Fibroblast of skin of right biceps (primary cell): ENCODE measurements at regions not wholly inside any gene's neighbourhood (a gene's known extent, or its start where the extent isn't known, plus 50 kb on each side); places are given as distances from the start of the nearest gene placed in this dataset.
A peak's percentile ranks its signal among the peaks of the same experiment; 100 is the strongest.

Source experiments
- DNase-seq: peaks from one replicate; pipeline ENCODE4 v3.0.0-alpha.2; 2013

DNA sequence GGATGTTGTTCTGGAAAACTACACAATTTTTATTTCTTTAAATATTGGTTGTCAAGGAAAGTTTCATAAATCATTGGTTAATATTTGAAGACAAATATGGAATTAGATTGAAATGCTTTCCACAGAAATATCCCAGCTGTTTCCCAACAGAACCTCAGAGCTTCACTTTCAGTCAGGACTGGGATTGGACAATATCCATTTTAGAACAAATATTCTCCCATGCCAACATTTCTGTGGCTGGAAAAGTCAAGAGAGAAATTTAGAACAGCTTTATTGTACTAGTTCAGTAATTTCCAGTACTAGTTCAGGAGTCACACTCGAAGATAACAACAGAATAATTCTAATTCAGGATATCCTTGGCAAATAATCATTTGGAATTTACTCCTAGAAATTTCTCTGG lies 116.1 kb upstream of the TUT7 start:
- DNase-seq: peak; percentile 40

DNA sequence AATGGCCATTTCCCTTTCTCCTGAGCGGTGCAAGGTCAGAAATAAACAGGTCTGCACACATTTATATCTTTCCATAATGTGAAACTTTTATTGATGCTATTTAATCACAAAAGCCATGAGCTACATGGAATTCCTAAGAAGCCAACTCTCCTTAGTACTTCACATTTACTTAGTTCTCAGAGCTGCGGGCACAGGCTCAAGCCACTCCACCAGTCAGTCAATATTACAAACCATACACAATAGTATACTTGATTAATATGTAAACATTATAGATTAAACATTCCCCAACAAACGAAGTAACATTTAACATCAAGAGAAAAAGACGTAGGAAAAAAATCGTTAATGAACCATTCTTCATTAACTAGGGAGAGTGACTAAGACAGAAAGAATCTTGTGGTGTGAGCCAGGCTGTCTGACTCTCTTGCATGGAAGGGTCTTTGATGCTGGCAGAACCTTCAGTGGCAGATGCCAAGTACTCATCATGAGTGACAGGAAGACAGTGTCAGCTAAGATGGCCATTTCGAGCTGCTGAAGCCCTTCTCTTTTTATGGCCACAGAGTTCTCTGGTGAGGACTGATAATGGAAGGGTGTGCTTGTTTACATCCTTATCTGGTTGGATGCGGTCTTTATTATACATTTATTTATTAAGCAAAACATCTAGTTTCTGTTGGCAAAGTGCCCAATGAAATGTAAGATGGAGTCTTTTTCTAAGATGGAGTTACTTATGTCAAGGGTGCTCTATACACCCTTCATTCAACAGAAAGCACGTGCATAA lies 115.5 kb upstream of the TUT7 start:
- DNase-seq: no peak

DNA sequence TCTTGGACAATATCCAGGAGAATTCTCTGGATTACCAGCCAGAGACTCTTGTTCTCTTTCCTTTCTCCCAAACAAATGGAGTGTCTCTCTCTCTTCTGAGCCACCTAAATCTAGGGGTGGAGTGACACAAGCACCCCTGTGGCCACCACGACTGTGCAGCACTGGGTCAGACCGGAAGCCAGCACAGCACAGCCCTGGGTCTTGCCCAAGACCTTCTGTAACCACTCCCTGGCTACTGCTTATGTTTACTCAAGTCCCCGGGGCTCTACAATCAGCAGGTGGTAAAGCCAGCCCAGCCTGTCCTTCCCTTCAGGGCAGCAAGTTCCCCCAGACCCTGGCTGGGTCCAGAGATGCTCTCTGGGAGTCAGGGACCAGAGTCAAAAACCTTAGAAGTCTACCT lies 110.0 kb upstream of the TUT7 start:
- DNase-seq: no peak

DNA sequence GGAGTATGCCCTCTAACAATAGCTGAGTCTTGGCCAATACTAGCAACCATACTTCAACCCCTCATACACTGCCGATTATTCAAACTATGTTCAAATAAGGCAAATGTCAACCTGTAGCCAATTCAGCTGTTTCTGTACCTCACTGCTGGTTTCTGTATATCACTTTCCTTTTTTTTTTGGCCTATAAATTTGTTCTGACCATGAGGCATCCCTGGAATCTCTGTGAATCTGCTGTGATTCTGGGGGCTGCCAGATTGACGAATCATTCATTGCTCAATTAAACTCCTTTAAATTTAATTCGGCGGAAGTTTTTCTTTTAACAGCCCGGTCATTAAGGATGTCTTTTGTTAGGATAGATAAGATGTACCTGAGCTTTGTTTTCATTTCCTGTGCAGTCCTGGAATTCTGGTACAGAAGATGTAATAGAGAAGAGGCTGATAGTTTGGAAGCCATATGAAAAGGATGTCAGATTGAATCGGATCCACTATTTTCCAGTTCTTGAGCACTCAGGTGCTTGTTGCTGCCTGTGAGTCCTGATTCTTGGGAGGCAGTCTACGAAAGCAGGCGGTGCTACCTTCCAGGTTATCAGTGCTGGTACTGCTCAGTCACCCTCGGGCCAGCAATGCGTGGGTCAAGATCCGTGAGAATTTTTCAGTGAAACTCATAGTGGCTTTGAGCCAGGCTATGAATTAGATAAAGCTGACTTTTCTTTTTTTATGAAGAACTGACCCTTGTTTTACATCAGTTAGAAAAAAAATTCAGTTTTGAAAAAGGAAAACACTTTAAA lies 106.2 kb upstream of the TUT7 start:
- DNase-seq: peak; percentile 65

DNA sequence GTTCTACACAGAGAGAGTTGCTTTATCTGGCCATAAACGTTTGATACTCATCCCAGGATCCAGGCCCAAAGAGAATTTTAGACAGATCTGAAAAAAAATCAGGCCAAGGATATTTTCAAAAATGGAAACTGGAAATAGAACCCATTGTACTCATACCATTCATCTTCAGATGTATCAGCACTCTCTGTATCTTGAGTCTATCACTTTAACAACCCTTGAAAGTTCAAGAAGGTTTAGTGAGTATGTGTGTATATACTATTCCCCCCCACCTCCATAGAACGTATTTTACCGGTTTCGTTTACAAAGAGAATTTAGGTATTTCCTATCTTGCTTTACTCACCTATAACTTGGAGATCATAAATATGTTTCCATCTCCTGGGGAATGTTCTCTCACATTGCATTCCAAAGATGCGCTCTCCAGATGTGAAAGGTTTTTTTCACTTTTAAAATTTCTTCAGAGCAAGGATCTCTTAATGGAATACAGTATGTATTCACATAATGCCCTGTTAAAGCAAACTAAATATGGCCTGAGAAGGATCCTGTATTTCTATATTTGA lies 105.5 kb upstream of the TUT7 start:
- no peak for DNase-seq

DNA sequence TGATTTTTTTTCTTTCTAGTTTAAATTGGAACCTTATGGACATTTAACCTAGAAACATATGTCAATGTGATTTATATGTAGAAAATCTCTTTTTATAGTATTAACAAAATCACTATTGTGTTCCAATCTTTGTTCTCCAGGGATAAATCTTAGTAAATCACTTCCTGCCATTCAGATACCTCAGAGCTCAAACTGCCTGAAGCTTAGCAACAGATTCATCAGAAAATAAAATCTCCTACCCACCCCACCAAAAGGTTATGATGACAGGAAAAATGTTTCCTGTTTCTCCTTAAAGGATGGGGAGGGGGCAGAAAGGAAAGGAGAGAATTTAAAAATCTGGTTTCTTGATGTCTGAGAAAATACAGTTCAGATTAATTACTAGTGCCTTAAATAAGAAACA lies 105.0 kb upstream of the TUT7 start:
- no peak for DNase-seq

DNA sequence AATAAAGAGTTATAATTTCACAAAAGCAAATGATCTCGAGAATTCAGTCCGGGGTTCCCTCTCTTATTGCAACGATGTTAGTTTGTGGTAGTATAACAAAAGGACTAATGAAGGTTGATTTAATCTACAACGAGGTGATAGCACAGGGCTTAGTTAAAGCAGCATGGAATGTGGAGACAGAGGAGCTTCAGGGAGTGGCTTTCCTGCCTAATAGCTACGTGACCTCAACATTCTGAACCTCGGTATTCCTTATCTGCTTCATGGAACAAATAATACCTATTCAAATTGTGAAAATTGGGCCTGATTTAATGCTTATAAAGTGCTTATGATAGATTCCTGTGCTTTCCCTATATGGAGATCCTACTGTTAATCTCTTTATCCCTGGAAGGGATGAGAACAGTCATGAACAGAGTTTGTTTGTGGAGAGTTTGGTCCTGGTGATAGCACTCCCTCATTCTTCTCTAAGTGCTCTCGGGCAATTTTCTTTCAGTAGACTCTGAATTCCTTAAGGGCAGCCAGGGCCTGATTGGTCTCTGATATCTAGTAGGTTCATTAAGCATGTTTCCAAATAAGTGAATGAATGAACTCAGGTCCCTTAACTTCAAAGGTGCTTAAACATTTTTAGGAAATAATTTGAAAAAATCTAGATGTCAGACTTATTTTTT lies 104.1 kb upstream of the TUT7 start:
- DNase-seq: no peak

DNA sequence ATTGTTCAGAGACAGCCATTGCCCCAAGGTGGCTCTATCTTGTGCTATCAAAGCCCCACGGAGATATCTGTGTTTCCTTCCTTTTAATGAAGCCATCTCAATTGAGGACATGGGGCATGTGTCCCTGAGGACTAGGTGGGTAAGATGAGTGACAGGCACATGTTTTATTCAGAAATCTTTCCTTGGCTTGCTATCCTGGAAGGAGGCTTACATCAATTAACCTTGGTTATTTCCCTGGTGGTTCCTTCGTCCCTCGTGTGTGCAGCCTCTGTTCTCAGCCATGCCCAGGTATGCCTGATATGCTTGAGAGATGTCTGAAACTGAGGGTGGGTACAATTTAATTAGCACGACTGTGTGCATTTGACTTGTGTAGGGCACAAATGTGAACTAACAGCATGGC lies 102.2 kb upstream of the TUT7 start:
- DNase-seq: no peak

DNA sequence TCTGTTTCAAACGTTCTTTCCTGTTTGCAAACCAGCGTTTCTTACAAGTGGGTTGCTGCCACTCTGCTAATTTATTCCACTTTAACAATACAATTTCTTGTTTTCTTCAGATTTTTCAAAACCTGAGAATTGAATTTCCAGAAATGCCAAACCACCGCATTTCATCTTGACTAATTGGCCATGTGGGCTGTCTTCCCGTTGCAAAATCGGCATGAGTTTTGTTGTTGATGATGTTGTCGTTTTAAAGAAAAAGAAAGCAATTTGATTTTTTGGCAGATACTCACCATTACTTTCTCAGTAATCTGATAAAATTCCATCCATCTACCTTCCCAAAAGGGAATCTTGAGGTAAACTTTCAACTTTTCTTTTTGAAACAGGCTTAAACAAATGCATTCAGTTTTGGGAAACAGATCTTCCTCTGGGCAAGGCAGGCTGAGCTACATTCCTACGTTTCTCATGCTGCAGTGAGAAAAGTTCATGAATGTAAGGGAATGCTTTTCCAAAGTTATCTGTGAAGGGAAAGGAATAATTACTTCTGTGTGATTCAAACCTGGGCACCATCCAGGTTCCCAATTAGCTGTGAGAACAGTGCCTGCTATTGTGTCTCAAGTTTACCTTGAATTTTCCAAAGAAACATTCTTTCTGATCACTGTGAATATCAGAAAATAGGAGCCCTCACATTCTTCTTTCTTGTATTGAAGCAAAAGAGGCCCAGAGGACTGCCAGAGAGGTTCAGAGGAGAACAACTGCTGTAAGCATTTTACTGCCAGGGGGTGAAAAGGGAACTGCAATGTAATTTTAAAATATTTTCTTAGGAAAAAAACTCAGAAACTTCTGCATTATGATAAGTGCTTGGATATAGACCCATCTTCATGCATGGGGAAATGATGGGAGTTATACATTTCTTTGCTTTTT lies 100.7 kb upstream of the TUT7 start:
- DNase-seq: peak; percentile 36

DNA sequence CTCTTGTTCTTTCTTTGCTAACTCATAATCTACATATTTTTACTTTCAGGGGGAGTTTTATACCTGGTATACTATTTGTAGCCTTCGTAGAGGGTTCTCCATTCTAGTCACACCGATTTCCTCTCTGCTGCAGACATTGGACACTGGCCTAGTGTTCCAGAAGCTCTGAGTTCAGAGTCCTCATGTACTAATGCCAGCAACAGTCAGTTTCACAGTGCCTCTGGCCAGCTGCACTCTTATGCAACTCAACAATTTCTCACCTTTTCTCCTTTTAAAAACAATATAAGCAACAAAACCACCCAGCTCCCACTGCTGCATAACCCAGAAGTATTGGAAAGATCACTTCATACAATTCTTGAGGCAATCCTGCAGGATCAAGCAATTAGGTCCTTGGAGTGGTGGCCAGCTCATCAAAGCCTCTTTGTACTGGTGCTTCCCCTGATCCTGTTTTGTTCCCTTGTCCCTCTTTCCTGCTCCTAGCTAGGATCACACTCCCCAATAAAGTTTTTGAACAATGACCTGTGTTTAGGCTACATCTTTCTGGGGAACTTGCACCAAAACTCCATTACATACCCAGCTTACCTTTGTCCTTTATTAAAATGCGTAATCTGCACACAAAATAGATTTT lies 98.1 kb upstream of the TUT7 start:
- DNase-seq: no peak

DNA sequence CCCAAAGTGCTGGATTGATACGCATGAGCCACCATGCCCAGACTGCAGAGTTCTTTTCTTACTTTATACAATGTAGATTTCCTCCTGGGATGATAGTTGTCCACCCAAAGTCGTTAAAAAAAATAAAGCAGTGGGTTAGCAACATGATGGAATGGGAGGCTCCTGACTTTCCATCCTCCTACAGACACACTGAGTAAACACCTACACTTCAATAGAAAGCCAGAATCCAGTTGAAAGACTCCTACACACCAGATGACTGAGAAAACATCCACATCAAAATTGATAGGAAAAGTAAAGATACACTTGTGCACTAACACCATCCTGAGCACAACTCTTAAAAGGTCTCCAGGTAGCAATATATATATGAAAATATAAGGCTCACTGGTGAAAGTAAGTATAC lies 95.0 kb upstream of the TUT7 start:
- no peak for DNase-seq

DNA sequence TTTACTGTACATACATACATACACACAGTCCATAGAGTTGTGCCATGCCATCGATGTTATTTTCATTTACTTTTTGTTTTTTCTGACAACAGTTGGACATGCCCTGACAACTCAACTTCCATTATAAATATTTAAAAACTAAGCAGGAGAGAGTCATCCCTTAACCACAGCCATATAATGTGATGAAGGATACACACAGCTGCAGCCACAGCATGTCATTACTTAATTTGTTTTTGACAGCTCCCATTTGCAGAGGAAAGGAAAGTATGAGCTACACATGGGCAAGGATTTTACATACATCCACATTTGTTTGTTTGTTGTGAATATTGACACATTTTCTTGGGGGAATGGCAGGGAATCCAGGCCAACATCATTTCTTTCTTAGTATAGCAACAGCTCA lies 91.5 kb upstream of the TUT7 start:
- DNase-seq: peak; percentile 21

DNA sequence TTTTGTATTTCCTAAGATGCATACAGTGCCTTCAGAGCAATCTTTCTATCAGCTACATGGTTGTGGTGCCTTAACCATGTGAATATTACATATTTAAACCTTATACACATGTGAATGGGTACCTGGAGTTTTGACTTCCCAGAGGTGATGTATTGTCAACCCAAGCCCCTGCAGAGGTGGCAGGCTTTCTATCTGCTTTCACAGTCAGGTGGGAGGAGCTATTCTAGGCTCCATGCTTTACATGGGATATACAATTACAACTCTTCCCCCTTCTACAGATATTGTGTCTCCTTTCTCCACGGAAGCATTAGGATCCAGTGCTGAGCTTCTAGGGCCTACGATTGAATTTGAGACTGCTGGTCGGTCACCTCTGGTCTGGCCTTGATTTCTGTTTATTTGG lies 89.8 kb upstream of the TUT7 start:
- no peak for DNase-seq

DNA sequence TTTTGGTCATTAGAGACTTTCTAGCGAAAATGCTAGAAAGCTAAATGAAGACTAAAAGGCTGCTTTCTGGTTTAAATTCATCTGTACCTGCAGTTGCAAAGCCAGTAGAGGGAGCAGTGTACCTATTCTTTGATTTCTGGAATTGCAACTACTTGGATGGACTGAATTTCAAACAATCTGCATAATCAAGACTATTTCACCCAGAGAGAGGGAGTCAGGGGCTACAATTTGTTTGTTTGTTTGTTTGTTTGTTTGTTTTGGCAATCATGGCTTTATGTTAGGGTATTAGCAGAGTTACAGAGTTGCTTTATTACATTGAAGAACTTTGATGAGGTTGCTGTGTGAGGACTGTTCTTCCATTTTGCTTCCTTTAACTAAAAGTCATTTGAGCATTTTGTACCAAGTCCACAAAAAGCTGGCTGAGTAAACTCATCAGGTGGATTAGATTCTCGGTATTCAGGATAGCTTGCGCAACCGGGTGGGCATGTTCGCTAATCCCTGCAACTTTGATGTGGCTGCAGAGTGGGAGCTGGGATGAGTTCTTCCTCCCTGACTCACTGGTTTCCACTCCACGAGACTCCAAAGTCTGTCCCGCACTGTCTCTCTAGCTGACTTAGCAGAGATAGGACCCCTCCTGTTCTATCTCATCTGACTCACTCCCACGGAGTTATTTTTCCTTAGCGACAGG lies 80.0 kb upstream of the TUT7 start:
- DNase-seq: peak; percentile 83

DNA sequence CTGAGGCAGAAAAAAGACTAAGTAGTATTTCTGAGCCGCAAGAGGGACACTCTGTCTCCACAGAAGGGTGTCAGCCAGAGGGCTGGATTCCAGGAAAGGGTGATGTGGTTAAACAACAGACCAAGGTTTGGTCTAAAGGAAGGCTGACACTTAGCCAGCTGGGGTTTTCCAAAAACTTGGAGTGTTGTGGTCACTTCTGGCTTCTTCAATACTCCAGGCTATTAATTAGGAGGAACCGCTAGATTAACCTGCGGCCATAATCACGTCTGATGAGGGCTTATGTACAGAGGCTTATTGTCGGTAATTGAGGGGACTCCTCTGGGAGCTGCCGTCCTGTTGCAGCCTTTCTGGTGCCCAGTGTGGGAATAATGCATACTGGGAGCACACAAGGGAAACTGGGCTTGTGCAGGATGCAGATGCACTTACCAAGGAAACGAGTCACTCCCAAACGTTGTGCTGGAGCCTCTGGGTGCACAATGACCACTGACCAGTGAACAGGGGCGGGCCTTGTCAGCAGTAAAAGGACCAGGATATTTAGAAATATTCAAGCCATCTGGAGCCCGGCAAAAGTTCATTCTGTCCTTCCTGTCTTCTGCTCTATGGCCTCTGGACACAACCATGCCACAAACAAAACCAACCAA lies 70.2 kb upstream of the TUT7 start:
- no peak for DNase-seq

DNA sequence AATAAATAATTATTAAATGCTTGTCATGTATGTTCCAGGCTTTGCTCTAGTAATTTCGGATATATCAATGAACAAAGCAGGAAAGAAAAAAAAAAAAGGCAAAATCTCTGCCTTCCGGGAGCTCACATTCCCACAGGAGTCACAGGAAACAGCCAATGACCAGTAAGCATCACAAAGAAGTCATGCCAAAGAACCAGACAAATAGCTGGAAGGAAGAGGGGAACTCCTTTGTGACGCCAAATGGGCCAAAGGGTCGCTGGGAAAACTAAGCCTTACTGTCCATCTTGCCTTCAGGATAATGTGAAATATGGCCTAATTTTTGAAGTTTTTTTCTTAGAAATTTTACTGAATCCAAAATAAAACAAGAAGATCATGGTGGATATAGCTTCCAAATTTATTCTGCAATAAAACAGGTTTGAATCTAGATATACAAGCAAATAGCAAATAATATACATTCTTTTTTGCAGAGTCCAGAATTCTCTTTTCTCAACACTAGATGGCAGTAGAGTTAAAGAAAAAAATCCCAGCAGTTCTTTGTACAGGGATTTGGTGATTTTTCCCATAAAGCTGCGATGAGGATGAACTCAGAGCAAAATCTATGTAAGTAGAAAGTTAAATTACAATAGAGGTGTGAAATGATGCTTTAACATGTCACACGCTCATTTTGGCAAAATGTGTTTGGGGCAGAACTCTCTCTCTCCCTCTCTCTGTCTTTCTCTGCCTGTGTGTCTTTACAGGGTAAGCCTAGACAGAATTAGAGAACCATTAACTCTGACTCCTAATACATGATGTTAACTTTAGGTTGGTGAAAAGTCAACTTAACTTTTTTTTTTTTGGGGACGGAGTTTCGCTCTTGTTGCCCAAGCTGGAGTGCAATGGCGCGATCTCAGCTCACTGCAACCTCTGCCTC lies 60.0 kb upstream of the TUT7 start:
- DNase-seq: peak; percentile 52

DNA sequence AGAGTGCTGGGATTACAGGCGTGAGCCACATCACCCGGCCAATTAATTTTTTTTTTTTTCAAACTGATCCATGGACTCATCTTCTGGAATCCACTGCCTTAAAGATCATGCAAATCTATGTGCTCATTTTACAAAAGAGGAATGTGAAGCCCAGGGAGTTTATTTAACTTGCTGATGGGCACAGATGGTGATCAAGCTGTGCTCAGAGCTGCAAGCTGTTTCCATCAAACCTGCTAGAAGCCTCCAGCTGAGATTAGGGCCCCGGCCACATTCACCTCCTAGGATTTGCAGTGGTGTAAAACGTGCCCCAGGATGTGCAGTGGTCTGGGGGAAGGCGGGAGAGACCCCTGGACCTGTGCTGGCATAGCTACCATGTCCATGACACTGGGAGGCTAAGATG lies 56.1 kb upstream of the TUT7 start:
- no peak for DNase-seq

DNA sequence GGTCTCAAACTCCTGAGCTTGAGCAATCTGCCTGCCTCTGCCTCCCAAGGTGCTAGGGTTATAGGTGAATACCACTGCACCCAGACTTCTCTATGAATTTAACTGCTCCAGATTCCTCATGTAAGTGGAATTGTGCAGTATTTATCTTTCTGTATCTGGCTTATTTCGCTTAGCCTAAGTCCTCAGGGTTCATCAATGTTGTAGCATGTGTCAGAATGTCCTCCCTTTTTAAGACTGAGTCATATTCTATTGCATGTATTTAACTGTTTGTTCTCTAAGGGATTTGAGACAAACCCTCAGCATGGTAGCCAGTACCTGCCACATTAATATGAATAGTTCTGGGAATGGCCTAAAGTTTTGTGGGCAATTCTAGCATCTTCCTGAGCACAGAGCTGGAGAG lies 53.9 kb upstream of the TUT7 start:
- DNase-seq: peak; percentile 49

DNA sequence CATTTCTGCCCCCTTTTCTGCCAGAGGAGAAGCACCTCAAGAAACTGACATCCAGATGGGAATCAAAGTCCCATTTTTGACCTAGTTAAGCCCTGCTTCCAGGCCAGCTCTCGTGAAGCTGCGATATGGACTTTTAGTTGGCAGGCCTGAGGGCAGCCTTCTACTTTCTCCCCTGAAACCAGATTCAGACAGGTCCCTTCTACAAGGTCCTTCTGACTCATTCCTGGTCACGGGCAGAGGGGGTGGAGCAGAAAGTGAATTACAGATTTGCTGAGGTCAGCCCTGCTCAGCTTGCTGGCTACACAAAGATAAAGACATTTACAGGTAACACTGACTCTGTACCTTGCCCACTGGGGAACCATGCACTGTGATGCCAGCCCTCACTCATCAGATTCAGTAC lies 52.8 kb upstream of the TUT7 start:
- peak; percentile 61 for DNase-seq

DNA sequence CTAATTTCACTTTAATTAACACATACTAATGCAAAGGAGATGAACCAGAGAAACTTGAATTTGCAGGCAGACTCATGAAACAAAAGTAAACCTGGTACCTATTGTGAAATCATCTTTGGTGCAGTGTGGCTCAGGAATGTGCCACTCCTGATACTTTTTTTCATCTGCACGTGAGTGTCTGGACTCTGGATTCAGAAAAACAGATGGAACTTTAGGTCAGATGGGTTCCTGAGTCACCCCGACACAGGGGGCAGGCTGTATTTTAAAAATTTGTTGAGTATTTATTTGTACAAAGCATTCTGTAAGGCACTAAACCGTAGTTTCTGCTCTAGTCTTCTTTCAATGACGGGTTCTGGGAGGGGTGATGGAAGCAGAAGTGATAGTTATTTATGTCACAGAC lies 52.2 kb upstream of the TUT7 start:
- peak; percentile 70 for DNase-seq
